ENCODE measurements at regions not wholly inside any gene's neighbourhood (a gene's known extent, or its start where the extent isn't known, plus 50 kb on each side); places are given as distances from the start of the nearest gene placed in this dataset.
"Not testable (repeated sequence)": the region's sequence is repeated elsewhere in the genome, so short reads cannot be mapped to it uniquely, and the experiment has no call there.

DNA sequence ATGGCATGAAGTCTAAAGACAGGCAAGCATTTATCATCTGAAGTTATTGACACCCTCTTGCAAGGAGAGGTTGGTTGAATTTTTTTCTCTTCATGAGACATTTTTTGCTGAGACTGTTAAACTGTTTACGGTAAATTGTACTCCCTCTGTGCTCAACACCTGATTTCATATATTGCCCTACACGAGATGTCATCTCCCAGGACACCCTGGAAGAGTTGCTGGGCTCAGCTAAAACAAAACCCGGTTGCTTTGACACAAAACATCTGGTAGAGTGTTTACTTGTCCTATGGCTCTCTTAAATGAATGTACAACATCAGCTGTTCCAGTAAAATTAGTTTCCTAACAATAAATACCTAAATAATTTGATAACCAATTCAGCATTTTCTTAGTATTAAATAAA, 533.8 kb downstream of the SOCS6 start:
- H3K36me3 Mint-ChIP-seq: no peaks in the 10 kb centered on the region
- no peak overlapping the region for H3K4me3 Mint-ChIP-seq
- H3K9me3 Mint-ChIP-seq: no peaks in the 10 kb centered on the region
- peaks cover 4% of the 10 kb centered on the region for H3K4me1 Mint-ChIP-seq
- no peak for DNase-seq
- H3K27me3 Mint-ChIP-seq: no peaks in the 10 kb centered on the region
- no peak overlapping the region for H3K27ac Mint-ChIP-seq

DNA sequence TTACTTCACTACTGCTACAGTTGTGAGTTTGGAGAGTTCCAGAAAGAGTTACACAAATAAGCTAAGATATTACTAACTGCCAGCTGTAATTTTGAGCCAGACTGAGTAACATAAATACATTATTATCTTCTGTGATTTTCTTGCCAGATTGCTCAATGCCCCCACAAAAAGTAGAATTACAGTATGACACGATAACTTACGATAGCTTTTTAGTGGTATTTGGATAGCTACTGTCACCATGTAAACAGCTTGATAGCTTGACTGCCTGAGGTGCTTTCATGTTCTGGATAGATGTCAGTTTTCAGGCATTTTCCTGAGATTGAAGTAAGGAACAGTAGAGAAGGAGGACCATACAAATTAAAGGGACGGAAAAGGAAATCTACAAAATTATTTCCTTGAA, 533.3 kb downstream of the SOCS6 start:
- Mint-ChIP-seq H3K36me3 (no peaks in the 10 kb centered on the region), H3K9me3 (no peaks in the 10 kb centered on the region), H3K4me3 (no peak overlapping the region), H3K4me1 (peaks cover 4% of the 10 kb centered on the region), H3K27me3 (no peaks in the 10 kb centered on the region), H3K27ac (no peak overlapping the region)
- no peak for DNase-seq

DNA sequence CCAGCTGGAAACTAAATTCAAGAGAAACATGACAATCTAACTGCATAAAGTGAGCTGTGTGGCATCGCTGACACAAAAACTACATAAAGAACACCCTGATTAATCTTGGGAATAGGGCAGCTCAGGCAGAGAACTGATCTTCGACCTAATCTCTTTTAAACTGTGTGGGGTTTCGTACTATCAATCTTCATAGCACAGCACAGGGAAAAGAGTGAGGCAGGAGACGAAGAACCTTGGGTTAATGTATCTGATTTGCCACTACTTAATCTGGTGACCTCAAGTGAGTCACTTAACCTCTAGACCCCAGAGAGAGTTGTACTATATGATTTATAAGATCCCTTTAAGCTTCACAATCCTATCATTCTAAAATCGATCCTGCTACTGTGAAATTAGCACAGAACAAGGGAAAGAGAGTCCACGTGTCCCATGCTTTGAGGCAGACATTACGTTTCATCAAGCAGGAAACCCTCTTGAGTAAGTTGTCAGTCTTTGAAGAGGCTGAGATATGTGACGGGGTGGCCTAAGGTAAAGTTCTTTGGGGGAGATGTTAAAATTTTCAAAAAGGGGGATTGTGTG, 519.7 kb downstream of the SOCS6 start:
- H3K4me1 Mint-ChIP-seq: no peaks in the 10 kb centered on the region
- H3K9me3 Mint-ChIP-seq: peaks cover 6% of the 10 kb centered on the region
- H3K36me3 Mint-ChIP-seq: peaks cover 6% of the 10 kb centered on the region

DNA sequence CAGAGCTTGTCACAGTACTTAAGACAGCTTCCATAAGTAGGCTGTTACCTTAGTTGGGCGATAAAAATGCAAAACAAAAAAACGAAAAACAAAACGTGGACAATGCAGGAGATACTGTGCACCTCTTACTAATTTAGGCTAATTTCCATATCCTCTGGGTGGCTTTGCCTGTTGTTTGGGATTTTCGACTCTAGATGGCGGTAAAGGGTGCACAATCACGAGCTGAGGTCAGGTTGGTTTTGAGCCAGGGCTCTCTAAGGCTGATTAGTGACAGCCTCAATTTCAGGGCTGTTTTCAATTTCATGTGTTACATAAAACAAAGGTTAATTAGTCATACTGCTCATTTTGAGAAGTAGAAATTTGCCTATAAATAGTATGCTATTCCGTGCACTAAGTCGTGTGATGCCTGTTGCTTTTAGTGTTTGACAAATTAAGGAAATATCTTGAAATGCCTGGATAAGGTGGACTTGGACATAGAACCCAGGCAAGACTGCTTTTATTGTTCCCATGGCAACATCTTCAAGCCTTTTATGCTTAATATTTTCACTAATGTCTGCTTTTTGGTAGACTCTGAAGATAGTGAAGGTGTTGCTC, 493.1 kb downstream of the SOCS6 start:
- peaks cover 8% of the 10 kb centered on the region for H3K4me1 Mint-ChIP-seq
- H3K27ac Mint-ChIP-seq: no peak overlapping the region

More for the DNA sequence above, 519.7 kb downstream of the SOCS6 start:
- DNase-seq: no peak
- Mint-ChIP-seq H3K27ac (no peak overlapping the region), H3K27me3 (no peaks in the 10 kb centered on the region), H3K4me3 (no peak overlapping the region)

DNA sequence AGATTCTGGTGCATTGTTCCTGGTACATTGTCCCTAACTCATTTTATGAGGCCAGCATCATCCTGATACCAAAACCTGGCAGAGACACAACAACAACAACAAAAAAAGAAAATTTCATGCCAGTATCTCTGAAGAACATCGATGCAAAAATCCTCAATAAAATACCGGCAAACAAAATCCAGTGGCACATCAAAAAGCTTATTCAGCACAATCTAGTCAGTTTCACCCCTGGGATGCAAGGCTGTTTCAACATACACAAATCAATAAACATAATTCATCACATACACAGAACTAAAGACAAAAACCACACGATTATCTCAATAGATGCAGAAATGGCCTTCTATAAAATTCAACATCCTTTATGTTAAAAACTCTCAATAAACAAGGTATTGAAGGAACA, 477.4 kb downstream of the SOCS6 start:
- H3K27me3 Mint-ChIP-seq, H3K36me3 Mint-ChIP-seq, H3K4me3 Mint-ChIP-seq, H3K9me3 Mint-ChIP-seq, DNase-seq, H3K27ac Mint-ChIP-seq: not testable (repeated sequence)
- peaks cover 15% of the 10 kb centered on the region for H3K4me1 Mint-ChIP-seq

More for the DNA sequence above, 493.1 kb downstream of the SOCS6 start:
- DNase-seq: peak; percentile 61
- H3K4me3 Mint-ChIP-seq: no peak overlapping the region
- peaks cover 3% of the 10 kb centered on the region for H3K9me3 Mint-ChIP-seq
- H3K27me3 Mint-ChIP-seq: no peaks in the 10 kb centered on the region
- no peaks in the 10 kb centered on the region for H3K36me3 Mint-ChIP-seq

DNA sequence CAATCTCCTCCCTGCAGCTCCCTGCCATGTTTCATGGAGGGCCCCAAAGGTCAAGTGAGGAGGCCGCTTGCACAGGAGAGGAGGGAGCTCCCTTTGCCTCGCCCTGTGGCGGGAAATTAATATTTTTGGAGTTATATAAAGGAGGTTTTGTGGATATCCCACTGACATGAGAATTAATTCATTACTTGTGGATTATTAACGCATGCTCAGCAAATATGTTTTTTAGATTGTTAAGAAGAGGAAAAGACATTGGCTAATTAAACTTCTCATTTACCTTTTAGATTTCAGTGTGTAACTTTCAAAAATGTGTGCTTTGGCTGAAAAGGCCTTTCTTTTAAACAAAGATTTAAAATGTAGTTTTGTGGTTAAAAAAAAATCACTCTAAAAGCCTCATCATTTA, 474.0 kb downstream of the SOCS6 start:
- H3K27ac Mint-ChIP-seq: no peak overlapping the region
- H3K4me3 Mint-ChIP-seq: no peak overlapping the region
- no peak for DNase-seq
- peaks cover 5% of the 10 kb centered on the region for H3K36me3 Mint-ChIP-seq
- peaks cover 12% of the 10 kb centered on the region for H3K4me1 Mint-ChIP-seq
- H3K9me3 Mint-ChIP-seq: peaks cover 2% of the 10 kb centered on the region
- H3K27me3 Mint-ChIP-seq: no peaks in the 10 kb centered on the region

DNA sequence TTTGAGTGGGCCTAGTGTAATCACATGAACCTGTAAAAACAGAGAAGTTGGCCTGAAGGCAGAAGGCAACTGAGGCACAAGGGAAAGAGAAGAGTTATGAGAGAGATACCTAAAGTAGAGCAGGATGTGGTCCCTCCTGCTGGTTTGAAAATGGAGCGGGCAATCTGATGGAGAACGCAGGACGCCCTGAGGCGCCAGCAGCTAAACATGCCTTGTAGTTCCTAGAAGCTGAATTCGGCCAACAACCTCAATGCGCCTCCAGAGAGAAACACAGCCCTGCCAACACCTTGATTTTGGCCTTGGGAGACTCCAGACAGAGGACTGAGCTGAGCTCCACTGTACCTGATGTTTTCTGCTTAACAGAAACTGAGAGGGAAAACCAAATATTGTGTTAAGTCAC, 469.9 kb downstream of the SOCS6 start:
- H3K27ac Mint-ChIP-seq: no peak overlapping the region
- no peak for DNase-seq
- H3K4me1 Mint-ChIP-seq: peaks cover 4% of the 10 kb centered on the region
- H3K4me3 Mint-ChIP-seq: no peak overlapping the region
- no peaks in the 10 kb centered on the region for H3K27me3 Mint-ChIP-seq
- H3K9me3 Mint-ChIP-seq: peaks cover 10% of the 10 kb centered on the region
- H3K36me3 Mint-ChIP-seq: peaks cover 5% of the 10 kb centered on the region

DNA sequence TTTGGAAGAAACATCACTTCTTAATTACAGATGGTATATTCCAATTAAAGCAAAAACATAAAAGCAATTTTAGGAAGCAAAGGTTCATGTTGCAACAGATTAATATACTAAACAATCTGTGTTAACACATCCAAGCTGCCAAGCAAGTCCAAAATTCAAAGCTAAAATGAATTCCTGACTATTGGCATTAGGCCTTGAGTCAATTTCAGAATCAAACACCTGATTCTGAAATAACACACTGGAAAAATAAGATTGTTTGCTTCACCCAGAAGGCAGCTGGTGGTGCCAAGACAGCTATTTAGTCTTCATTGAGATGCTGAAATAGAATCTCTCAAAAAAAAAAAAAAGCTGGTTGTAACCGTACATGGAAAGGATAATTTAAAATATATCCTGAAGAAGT, 465.6 kb downstream of the SOCS6 start:
- DNase-seq: no peak
- Mint-ChIP-seq H3K9me3 (peaks cover 16% of the 10 kb centered on the region), H3K4me3 (no peak overlapping the region), H3K4me1 (peaks cover 3% of the 10 kb centered on the region), H3K27me3 (no peaks in the 10 kb centered on the region), H3K27ac (no peak overlapping the region), H3K36me3 (peaks cover 4% of the 10 kb centered on the region)

DNA sequence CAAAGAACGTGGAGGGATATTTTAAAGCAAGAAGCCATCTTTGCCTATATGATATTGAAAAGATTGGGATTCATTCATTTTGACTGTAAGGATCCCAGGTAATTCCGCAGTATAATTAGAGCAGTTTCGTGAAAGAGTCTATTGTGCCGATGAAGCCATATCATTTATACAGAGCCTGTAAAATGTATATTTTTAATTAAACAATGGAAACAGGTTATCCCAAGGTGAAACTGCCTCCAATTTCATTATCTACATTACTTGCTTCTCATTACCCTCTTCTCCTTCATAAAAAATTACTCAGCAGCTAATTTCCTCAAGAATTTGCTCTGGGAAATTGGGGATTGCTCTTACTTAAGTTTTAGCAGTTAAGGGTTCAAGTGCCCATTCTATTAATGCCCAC, 444.1 kb downstream of the SOCS6 start:
- H3K27me3 Mint-ChIP-seq: no peaks in the 10 kb centered on the region
- peaks cover 15% of the 10 kb centered on the region for H3K9me3 Mint-ChIP-seq
- no peak overlapping the region for H3K4me3 Mint-ChIP-seq
- H3K36me3 Mint-ChIP-seq: peaks cover 20% of the 10 kb centered on the region
- no peak for DNase-seq
- peaks cover 3% of the 10 kb centered on the region for H3K4me1 Mint-ChIP-seq
- H3K27ac Mint-ChIP-seq: no peak overlapping the region

DNA sequence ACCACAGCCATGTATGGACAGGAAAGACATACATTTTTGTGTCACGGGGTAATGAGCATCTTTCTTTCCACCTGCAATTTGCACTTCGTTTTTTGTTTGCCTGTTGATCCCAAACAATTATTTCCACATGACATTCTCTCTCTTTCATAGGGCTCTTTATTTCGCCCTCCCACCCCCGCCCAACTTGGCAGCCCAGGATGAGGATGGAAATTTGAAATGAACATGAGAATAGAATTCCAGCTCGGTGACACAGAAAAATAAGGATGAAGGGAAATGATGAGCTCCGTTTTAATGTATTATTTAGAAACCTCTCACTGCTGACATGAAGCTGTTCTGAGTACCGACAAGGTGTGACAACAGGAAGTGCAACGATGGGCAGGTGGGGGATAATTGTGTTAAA, 443.3 kb downstream of the SOCS6 start:
- H3K4me3 Mint-ChIP-seq: no peak overlapping the region
- H3K36me3 Mint-ChIP-seq: peaks cover 18% of the 10 kb centered on the region
- no peak for DNase-seq
- H3K27me3 Mint-ChIP-seq: no peaks in the 10 kb centered on the region
- peaks cover 13% of the 10 kb centered on the region for H3K9me3 Mint-ChIP-seq
- peaks cover 6% of the 10 kb centered on the region for H3K4me1 Mint-ChIP-seq
- no peak overlapping the region for H3K27ac Mint-ChIP-seq

DNA sequence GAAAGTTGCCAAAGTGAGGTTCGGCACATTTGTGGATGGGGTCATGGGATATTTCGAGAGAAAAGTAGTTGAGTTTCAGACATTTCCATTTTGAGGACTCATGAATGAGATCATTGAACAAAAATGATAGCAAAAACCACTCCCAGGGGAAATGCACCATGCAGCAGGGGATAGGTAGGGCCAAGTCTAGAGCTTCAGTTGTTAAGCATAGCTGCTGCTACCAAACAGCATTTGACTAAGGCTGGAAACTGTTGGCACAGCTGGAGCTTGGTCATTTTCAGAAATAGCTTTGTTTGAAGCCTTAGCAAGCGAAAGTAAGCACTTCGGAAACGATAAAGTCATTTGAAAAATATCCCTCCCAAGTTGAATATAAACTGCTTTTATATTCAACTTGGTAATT, 431.8 kb downstream of the SOCS6 start:
- H3K4me1 Mint-ChIP-seq: no peaks in the 10 kb centered on the region
- no peak for DNase-seq
- H3K27ac Mint-ChIP-seq: no peak overlapping the region
- no peak overlapping the region for H3K4me3 Mint-ChIP-seq
- no peaks in the 10 kb centered on the region for H3K27me3 Mint-ChIP-seq
- peaks cover 23% of the 10 kb centered on the region for H3K9me3 Mint-ChIP-seq
- peaks cover 4% of the 10 kb centered on the region for H3K36me3 Mint-ChIP-seq

DNA sequence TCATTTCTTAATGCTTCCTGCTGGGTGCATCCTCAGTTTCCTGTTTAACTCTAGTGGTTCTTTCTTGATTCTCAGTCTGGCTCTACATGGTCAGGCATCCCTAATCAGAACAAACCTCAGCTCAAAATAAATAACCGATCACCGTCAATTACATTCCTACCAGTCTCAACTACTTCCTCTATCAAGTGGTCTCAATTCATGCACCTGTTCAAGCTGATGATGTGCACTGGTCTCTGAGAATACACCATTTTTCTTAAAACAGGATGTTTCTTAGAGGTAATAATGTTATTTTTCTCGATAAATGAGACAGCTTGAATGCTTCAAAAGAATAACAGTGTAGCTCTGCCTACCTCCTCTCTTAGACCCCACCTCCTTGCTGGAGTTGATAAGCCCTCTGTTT, 420.9 kb downstream of the SOCS6 start:
- Mint-ChIP-seq H3K9me3 (peaks cover 18% of the 10 kb centered on the region), H3K27ac (no peak overlapping the region), H3K27me3 (no peaks in the 10 kb centered on the region), H3K4me3 (no peak overlapping the region), H3K4me1 (peaks cover 7% of the 10 kb centered on the region), H3K36me3 (peaks cover 20% of the 10 kb centered on the region)
- no peak for DNase-seq

DNA sequence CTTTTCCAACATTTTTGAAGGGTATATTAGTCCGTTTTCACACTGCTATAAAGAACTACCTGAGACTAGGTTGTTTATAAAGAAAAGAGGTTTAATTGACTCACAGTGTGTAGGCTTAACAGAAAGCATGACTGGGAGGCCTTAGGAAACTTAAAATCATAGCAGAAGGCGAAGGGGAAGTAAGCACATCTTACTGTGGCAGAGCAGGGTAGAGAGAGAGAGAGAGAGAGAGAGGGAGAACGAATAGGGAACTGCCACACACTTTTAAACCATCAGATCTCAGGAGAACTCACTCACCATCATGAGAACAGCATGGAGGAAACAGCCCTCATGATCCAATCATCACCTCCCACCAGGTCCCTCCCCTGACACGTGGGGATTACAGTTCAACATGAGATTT, 420.3 kb downstream of the SOCS6 start:
- no peak for DNase-seq
- Mint-ChIP-seq H3K27ac (no peak overlapping the region), H3K4me3 (no peak overlapping the region), H3K4me1 (peaks cover 7% of the 10 kb centered on the region), H3K36me3 (peaks cover 19% of the 10 kb centered on the region), H3K27me3 (no peaks in the 10 kb centered on the region), H3K9me3 (peaks cover 18% of the 10 kb centered on the region)

DNA sequence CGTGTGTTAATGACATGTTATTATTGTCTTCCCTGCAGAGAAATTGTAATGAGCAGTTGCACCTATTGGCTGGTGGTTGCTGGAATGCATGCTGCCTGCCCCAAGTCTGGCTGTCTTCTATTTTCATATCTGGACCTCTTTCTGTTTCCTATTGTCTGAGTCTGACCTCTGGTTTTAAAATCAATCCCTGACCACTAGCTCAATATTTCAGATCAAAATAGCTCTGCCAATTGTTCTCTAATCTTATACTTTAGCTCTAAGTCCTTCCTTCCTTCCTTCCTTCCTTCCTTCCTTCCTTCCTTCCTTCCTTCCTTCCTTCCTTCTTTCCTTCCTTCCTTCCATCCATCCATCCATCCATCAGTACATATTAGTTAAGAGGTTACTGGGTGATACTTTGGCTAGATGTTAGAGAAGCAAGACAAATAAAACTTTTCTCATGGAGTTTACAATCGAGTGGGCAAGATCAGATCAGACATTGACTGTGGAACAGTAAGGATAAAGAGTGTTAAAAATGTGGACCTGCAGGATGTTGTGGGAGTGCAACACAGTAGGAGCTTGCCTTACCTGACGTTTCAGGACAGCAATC, 417.1 kb downstream of the SOCS6 start:
- Mint-ChIP-seq H3K4me3 (no peak overlapping the region), H3K9me3 (peaks cover 8% of the 10 kb centered on the region), H3K27me3 (no peaks in the 10 kb centered on the region), H3K4me1 (peaks cover 7% of the 10 kb centered on the region), H3K36me3 (peaks cover 12% of the 10 kb centered on the region), H3K27ac (no peak overlapping the region)
- DNase-seq: no peak

DNA sequence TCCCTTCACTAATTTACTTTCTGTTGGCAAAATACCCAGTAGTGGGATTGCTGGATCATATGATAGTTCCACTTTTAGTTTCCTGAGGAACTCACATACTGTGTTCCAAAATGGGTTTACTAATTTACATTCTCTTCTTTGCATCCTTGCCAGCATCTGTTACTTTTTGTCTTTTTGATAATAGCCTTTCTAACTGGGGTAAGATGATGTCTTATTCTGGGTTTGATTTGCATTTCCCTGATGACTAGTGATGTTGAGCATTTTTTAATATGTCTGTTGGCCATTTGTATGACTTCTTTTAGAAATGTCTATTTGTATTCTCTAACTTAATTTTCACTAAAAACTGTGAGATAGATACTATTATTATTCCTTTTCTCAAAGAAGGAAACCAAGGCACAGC, 411.7 kb downstream of the SOCS6 start:
- DNase-seq: no peak
- H3K4me3 Mint-ChIP-seq: no peak overlapping the region
- peaks cover 12% of the 10 kb centered on the region for H3K9me3 Mint-ChIP-seq
- peaks cover 12% of the 10 kb centered on the region for H3K36me3 Mint-ChIP-seq
- H3K27me3 Mint-ChIP-seq: no peaks in the 10 kb centered on the region
- no peak overlapping the region for H3K27ac Mint-ChIP-seq
- peaks cover 2% of the 10 kb centered on the region for H3K4me1 Mint-ChIP-seq

DNA sequence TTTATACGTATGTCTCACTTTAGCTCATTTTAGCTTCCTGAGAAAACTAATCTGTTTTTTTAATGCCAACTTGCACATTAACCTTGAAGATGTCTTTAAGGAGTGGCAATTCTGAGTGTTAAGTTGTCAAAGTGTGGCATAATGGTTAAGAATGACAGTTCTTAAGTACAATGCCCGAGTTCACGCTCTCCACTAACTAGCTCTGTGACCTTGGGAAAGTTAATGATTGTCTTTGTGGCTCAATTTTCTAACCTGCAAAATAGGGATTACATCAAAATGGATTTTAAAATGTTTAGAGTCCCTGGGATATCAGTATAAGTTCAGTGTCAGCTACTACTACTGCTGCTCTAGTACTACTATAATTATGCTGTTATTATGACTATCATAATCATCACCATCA, 409.7 kb downstream of the SOCS6 start:
- no peak for DNase-seq
- peaks cover 2% of the 10 kb centered on the region for H3K4me1 Mint-ChIP-seq
- H3K27ac Mint-ChIP-seq: no peak overlapping the region
- H3K27me3 Mint-ChIP-seq: no peaks in the 10 kb centered on the region
- H3K4me3 Mint-ChIP-seq: no peak overlapping the region
- peaks cover 12% of the 10 kb centered on the region for H3K36me3 Mint-ChIP-seq
- peaks cover 12% of the 10 kb centered on the region for H3K9me3 Mint-ChIP-seq
